K562 (cell line): ENCODE measurements at regions not wholly inside any gene's neighbourhood (a gene's known extent, or its start where the extent isn't known, plus 50 kb on each side); places are given as distances from the start of the nearest gene placed in this dataset.

ENCODE experiments used
- ATAC-seq: fragments of 200-7000 bp; cut with Tn5 transposase; 3 replicates; pipeline ENCODE4 v1.9.1; 2020; ENCODE audit warnings: moderate library complexity
- BruUV-seq: library from RNA; stranded (reverse); fragments of 400-500 nt; replicated peaks from 2 replicates; lab custom pipeline; 2021; lab: Mats Ljungman, UMichigan
- CTCF ChIA-PET: fragments of 300-600 bp; formaldehyde crosslinking; extraction: SDS; loops from one replicate; lab custom pipeline; 2021; ENCODE audit warnings: low intra/inter-chr PET ratio; lab: Yijun Ruan, JAX
- POLR2A ChIA-PET: fragments of 300-600, 350-650 bp; sonication (Branson Sonifier 250); formaldehyde crosslinking; extraction: SDS; loops from one replicate; lab custom pipeline; 2021; ENCODE audit warnings: antibody characterized with exemption, inconsistent platforms; lab: Yijun Ruan, JAX
- DNase-seq, 4 experiments: peaks; one replicate each; pipeline versions ENCODE4 v3.0.0 to v3.0.0-alpha.2; 2011 to 2018; ENCODE audit warnings: low spot score in 3 of 4, mixed read lengths in 3 of 4; ENCODE audit errors: extremely low read depth in 1 of 4
- FAIRE-seq: peaks from 2 replicates; lab custom pipeline; 2011; peaks lifted over from hg19 to GRCh38; lab: Jason Lieb, UNC
- H2AFZ ChIP-seq: 2 replicates; pipeline ENCODE4 v1.6.0; 2011; ENCODE audit warnings: low read depth, low read length, control low read depth, inconsistent platforms
- H3K27ac ChIP-seq: fragments of 200-600 bp; 3 replicates; pipeline ENCODE4 v1.8.0; 2011; ENCODE audit warnings: low read depth, mild to moderate bottlenecking, control low read depth, inconsistent platforms, low read length, moderate library complexity, mixed read lengths; ENCODE audit errors: extremely low read depth
- H3K27me3 ChIP-seq, 2 experiments: fragments of 300-600 bp in 1 of 2; 2 replicates in 1 of 2; 3 replicates in 1 of 2; pipeline versions ENCODE4 v1.6.0 to v1.8.0; 2011; ENCODE audit warnings: inconsistent platforms in 2 of 2, low read length in 2 of 2, mild to moderate bottlenecking in 1 of 2, mixed read lengths in 1 of 2, moderate library complexity in 1 of 2; ENCODE audit not compliant: control insufficient read depth in 2 of 2, insufficient read depth in 2 of 2
- H3K36me3 ChIP-seq: fragments of 300-600 bp; 3 replicates; pipeline ENCODE4 v1.8.0; 2011; ENCODE audit warnings: mild to moderate bottlenecking, low read length, inconsistent platforms; ENCODE audit not compliant: control insufficient read depth, insufficient read depth
- H3K4me1 ChIP-seq, 2 experiments: fragments of 200-600 bp in 1 of 2; replicated peaks in 1 of 2; 2 replicates in 1 of 2; 3 replicates in 1 of 2; pipeline versions ENCODE4 v1.5.1 to v1.8.0; 2011; ENCODE audit warnings: inconsistent platforms in 2 of 2, low read length in 2 of 2, mild to moderate bottlenecking in 1 of 2, mixed read lengths in 1 of 2, moderate library complexity in 1 of 2; ENCODE audit not compliant: control insufficient read depth in 2 of 2, insufficient read depth in 2 of 2
- H3K4me2 ChIP-seq: 2 replicates; pipeline ENCODE4 v1.6.1; 2011; ENCODE audit warnings: low read length, control low read depth, inconsistent platforms, mixed read lengths; ENCODE audit not compliant: insufficient read depth
- H3K4me3 ChIP-seq: fragments of 200-600 bp; sonication (generic), shearing (Covaris generic); 2 replicates; pipeline ENCODE4 v1.5.1; 2016; ENCODE audit warnings: control low read depth, inconsistent platforms
- H3K79me2 ChIP-seq: fragments of 200-600 bp; 3 replicates; pipeline ENCODE4 v1.8.0; 2011; ENCODE audit warnings: low read length, inconsistent platforms; ENCODE audit not compliant: control insufficient read depth, insufficient read depth
- H3K9ac ChIP-seq, 2 experiments: 2 replicates each; pipeline versions ENCODE4 v1.6.0 to v1.6.1; 2011; ENCODE audit warnings: low read depth in 2 of 2, low read length in 2 of 2, control low read depth in 1 of 2, inconsistent platforms in 1 of 2, mild to moderate bottlenecking in 1 of 2, mixed read lengths in 1 of 2; ENCODE audit not compliant: insufficient read depth in 1 of 2
- H3K9me1 ChIP-seq: one replicate; pipeline ENCODE4 v1.6.0; 2011; ENCODE audit warnings: inconsistent platforms, mild to moderate bottlenecking, low read length, moderate library complexity; ENCODE audit not compliant: control insufficient read depth, insufficient read depth
- H3K9me3 ChIP-seq: replicated peaks from 2 replicates; pipeline ENCODE4 v1.5.1; 2011; ENCODE audit warnings: low read depth, low read length, inconsistent platforms; ENCODE audit not compliant: control insufficient read depth, insufficient read depth
- H4K20me1 ChIP-seq: replicated peaks from 2 replicates; pipeline ENCODE4 v1.6.1; 2011; ENCODE audit warnings: low read length, inconsistent platforms, mixed read lengths; ENCODE audit not compliant: control insufficient read depth, insufficient read depth
- CREB3 ChIP-seq: fragments of 450-650 bp; conservative IDR thresholded peaks from 2 replicates; pipeline ENCODE4 v1.6.1; 2016; ENCODE audit warnings: missing genetic modification characterization, low read depth, mild to moderate bottlenecking, missing compliant biosample characterization, moderate library complexity
- CSDE1 ChIP-seq, 2 experiments: fragments of 450-650 bp; IDR thresholded peaks; 2 replicates each; pipeline ENCODE4 v1.6.1; 2016; ENCODE audit warnings: mild to moderate bottlenecking in 1 of 2
- FOXM1 ChIP-seq, 2 experiments: fragments of 450-650 bp in 1 of 2; sonication (generic) in 1 of 2; formaldehyde crosslinking in 1 of 2; IDR thresholded peaks; 2 replicates each; pipeline versions ENCODE4 v1.6.1 to v1.9.0; 2017 to 2022; ENCODE audit warnings: low read depth in 2 of 2, mild to moderate bottlenecking in 2 of 2, missing genetic modification reagents in 1 of 2, moderate library complexity in 1 of 2
- GTF2B ChIP-seq: IDR thresholded peaks from 2 replicates; pipeline ENCODE4 v1.6.1; 2011; ENCODE audit not compliant: insufficient read length; ENCODE audit errors: extremely low read depth
- KDM4B ChIP-seq, 2 experiments: fragments of 450-650 bp in 1 of 2; sonication (generic) in 1 of 2; IDR thresholded peaks; 2 replicates each; pipeline ENCODE4 v1.6.1; 2016 to 2017; ENCODE audit warnings: borderline replicate concordance in 2 of 2, antibody characterized with exemption in 1 of 2, low read depth in 1 of 2, mild to moderate bottlenecking in 1 of 2
- PHTF2 ChIP-seq: fragments of 250-450 bp; sonication (Bioruptor Pico); IDR thresholded peaks from 2 replicates; pipeline ENCODE4 v1.5.0; 2021; ENCODE audit warnings: mild to moderate bottlenecking
- SLC30A9 ChIP-seq: fragments of 250-450 bp; sonication (Bioruptor Pico); IDR thresholded peaks from 2 replicates; pipeline ENCODE4 v1.8.0; 2022; ENCODE audit warnings: mild to moderate bottlenecking, moderate library complexity
- ZKSCAN8 ChIP-seq: fragments of 200-800 bp; sonication (Bioruptor generic); IDR thresholded peaks from 2 replicates; pipeline ENCODE4 v1.6.1; 2016; ENCODE audit warnings: missing genetic modification characterization, missing compliant biosample characterization
- WGBS: fragments of 100-300 bp; shearing (Covaris generic); methylation state at CpG from one replicate; pipeline ENCODE4 v1.1.6; 2016; ENCODE audit warnings: low coverage, mixed read lengths; ENCODE audit not compliant: insufficient coverage; ENCODE audit errors: missing lambda C conversion rate; 5-methylcytosine and 5-hydroxymethylcytosine counted together
- in situ Hi-C: fragments of 300-500 bp; cut with MboI; formaldehyde crosslinking; loops from 4 replicates; pipeline ENCODE4 v1.15.0; 2018; ENCODE audit warnings: inconsistent platforms, mixed read lengths
- intact Hi-C: fragments of 100-400 bp; cut with micrococcal nuclease; formaldehyde crosslinking; loops from 2 replicates; pipeline ENCODE4 v1.14.2; 2022

GRCh38 chr16:65495106-65495505, 373.2 kb upstream of the CDH11 start:
- WGBS, result 0% methylated on average over 3 of the region's 3 CpGs
- TF ChIP-seq CREB3 (no peak), PHTF2 (no peak), CSDE1 (IDR thresholded peaks at IDR 0.05) (no peak), FOXM1 (IDR thresholded peaks at IDR 0.05; ENCODE audit: low read depth) (no peak), FOXM1 (CRISPR knock-in tag; IDR thresholded peaks at IDR 0.05; ENCODE audit: low read depth) (no peak), KDM4B (IDR thresholded peaks at IDR 0.05; ENCODE audit: borderline replicate concordance in 2 of 2, low read depth in 1 of 2) (no peak), ZKSCAN8 (CRISPR knock-in tag) (no peak), GTF2B (no peak), SLC30A9 (CRISPR knock-in tag) (no peak)
- no peak overlapping the region for H3K27ac ChIP-seq
- H3K9ac ChIP-seq, result no peak overlapping the region
- CTCF ChIA-PET, result no interaction called here
- no peak for FAIRE-seq
- intact Hi-C loops (no loop called here), in situ Hi-C loops (no loop called here)
- no peaks in the 10 kb centered on the region for H3K9me1 ChIP-seq
- no peak overlapping the region for H3K4me2 ChIP-seq
- POLR2A ChIA-PET, result no interaction called here
- H3K79me2 ChIP-seq, result no peaks in the 10 kb centered on the region
- no peak for ATAC-seq
- H3K27me3 ChIP-seq, result no peaks in the 10 kb centered on the region
- no peaks in the 10 kb centered on the region for H4K20me1 ChIP-seq
- no peaks in the 10 kb centered on the region for H3K4me1 ChIP-seq
- H2AFZ ChIP-seq, result no peak overlapping the region
- no peaks in the 10 kb centered on the region for H3K9me3 ChIP-seq
- no peaks in the 10 kb centered on the region for H3K36me3 ChIP-seq
- no peak overlapping the region for H3K4me3 ChIP-seq
- DNase-seq, result no peak
- BruUV-seq, result no TSS peak
